HK-2 (cell line): ENCODE measurements at regions not wholly inside any gene's neighbourhood (a gene's known extent, or its start where the extent isn't known, plus 50 kb on each side); places are given as distances from the start of the nearest gene placed in this dataset.
"Not testable (repeated sequence)": the region's sequence is repeated elsewhere in the genome, so short reads cannot be mapped to it uniquely, and the experiment has no call there.

ENCODE experiments used
- DNase-seq: peaks from one replicate; pipeline ENCODE4 v3.0.0-alpha.2; 2018; ENCODE audit not compliant: unreplicated experiment

GRCh38 chr12:23359975-23360701, 589.3 kb downstream of the SOX5 start:
- no peak for DNase-seq

- DNase-seq, result no peak
These were observed 587.5 kb downstream of the SOX5 start for GRCh38 chr12:23361971-23362370.

- DNase-seq, result no peak
These were observed 580.9 kb downstream of the SOX5 start for GRCh38 chr12:23368590-23368989.

- DNase-seq, result no peak
These were observed 573.8 kb downstream of the SOX5 start for GRCh38 chr12:23375621-23376020.

GRCh38 chr12:23376238-23376637, 573.2 kb downstream of the SOX5 start:
- no peak for DNase-seq

- no peak for DNase-seq
These were observed 568.9 kb downstream of the SOX5 start for GRCh38 chr12:23380419-23381100.

GRCh38 chr12:23388898-23389297, 560.6 kb downstream of the SOX5 start:
- not testable (repeated sequence) for DNase-seq

- not testable (repeated sequence) for DNase-seq
These were observed 560.2 kb downstream of the SOX5 start for GRCh38 chr12:23389315-23389714.

GRCh38 chr12:23399402-23399933, 550.0 kb downstream of the SOX5 start:
- no peak for DNase-seq

GRCh38 chr12:23415180-23415579, 534.3 kb downstream of the SOX5 start:
- no peak for DNase-seq

GRCh38 chr12:23421556-23421955, 527.9 kb downstream of the SOX5 start:
- DNase-seq, result no peak

- DNase-seq, result no peak
These were observed 526.3 kb downstream of the SOX5 start for GRCh38 chr12:23423097-23423687.

- no peak for DNase-seq
These were observed 525.7 kb downstream of the SOX5 start for GRCh38 chr12:23423796-23424195.

- DNase-seq, result no peak
These were observed 524.8 kb downstream of the SOX5 start for GRCh38 chr12:23424685-23425084.

- DNase-seq, result no peak
These were observed 523.1 kb downstream of the SOX5 start for GRCh38 chr12:23426328-23426727.

GRCh38 chr12:23428758-23429157, 520.7 kb downstream of the SOX5 start:
- no peak for DNase-seq

GRCh38 chr12:23431006-23431405, 518.5 kb downstream of the SOX5 start:
- DNase-seq, result no peak

- DNase-seq, result no peak
These were observed 516.3 kb downstream of the SOX5 start for GRCh38 chr12:23433121-23433520.

- DNase-seq, result no peak
These were observed 515.3 kb downstream of the SOX5 start for GRCh38 chr12:23434154-23434553.

- no peak for DNase-seq
These were observed 502.7 kb downstream of the SOX5 start for GRCh38 chr12:23446746-23447145.

GRCh38 chr12:23450810-23451209, 498.7 kb downstream of the SOX5 start:
- DNase-seq, result no peak

GRCh38 chr12:23455283-23455682, 494.2 kb downstream of the SOX5 start:
- DNase-seq, result no peak

- DNase-seq, result no peak
These were observed 490.8 kb downstream of the SOX5 start for GRCh38 chr12:23458640-23459039.
